Coronary artery (tissue), 2 donors: ENCODE measurements at regions not wholly inside any gene's neighbourhood (a gene's known extent, or its start where the extent isn't known, plus 50 kb on each side); places are given as distances from the start of the nearest gene placed in this dataset.

Experiments used
- DNase-seq: peaks from one replicate; pipeline ENCODE4 v3.0.0-alpha.2; 2017; ENCODE audit warnings: low spot score
- H3K27ac ChIP-seq, 2 donors: fragments of 200-600 bp; sonication (generic); one replicate each; pipeline ENCODE4 v1.5.1; 2016 to 2019
- H3K4me3 ChIP-seq: fragments of 200-600 bp; sonication (generic); 2 replicates; pipeline ENCODE4 v1.5.1; 2016; ENCODE audit warnings: mild to moderate bottlenecking, moderate library complexity
- CTCF ChIP-seq: fragments of 200-600 bp; sonication (generic); IDR thresholded peaks from one replicate; pipeline ENCODE4 v1.5.1; 2019; ENCODE audit warnings: antibody characterized with exemption

GRCh38 chr1:98177751-98178150 lies 256.9 kb upstream of the DPYD start:
- H3K27ac ChIP-seq = no peak overlapping the region
- DNase-seq = no peak
- no peak overlapping the region for H3K4me3 ChIP-seq
- TF ChIP-seq CTCF = no peak

- DNase-seq = no peak
- no peak overlapping the region for H3K4me3 ChIP-seq
- no peak for TF ChIP-seq CTCF
- H3K27ac ChIP-seq = no peak overlapping the region
These were observed 256.1 kb upstream of the DPYD start for GRCh38 chr1:98176936-98177335.

DNA sequence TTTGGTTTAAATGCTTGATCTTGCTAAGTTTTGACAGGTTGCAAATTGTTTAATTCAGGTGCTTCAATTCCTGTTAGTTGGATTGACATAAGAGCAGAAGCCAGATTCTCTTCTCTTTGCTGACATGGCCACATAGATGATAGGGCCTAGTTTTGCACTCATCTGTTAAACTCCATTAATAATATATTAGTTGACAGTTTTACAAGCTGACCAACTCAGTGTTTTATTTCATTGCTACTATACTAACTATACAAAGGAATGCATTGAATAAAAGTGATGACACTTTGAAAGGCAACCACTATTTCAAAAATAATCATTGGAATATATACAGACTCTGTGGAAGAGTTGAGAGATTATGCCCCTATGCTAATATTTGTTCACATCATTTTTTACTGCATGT lies 255.6 kb upstream of the DPYD start:
- Histone ChIP-seq H3K27ac (no peak overlapping the region), H3K4me3 (no peak overlapping the region)
- no peak for TF ChIP-seq CTCF
- DNase-seq = no peak

DNA sequence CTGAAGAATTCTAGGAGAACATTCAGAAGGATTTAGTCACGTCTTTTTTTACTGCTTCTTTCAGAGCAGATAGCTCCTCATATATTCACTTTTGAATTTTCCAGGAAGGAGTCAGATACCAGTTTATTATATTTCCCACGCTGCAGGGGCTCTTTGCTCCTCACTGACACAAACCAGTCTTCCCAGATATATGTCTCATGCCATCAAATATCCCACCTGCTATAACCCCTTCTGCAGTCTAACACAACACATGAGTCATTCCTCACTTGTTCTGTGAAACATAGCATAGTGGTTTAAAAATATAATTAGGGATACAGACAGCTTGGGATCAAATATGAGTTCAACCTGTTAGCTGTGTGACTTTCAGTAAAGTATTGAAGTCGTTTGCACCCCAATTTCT lies 251.7 kb upstream of the DPYD start:
- TF ChIP-seq CTCF = no peak
- H3K27ac ChIP-seq = no peak overlapping the region
- H3K4me3 ChIP-seq = no peak overlapping the region
- DNase-seq = no peak

DNA sequence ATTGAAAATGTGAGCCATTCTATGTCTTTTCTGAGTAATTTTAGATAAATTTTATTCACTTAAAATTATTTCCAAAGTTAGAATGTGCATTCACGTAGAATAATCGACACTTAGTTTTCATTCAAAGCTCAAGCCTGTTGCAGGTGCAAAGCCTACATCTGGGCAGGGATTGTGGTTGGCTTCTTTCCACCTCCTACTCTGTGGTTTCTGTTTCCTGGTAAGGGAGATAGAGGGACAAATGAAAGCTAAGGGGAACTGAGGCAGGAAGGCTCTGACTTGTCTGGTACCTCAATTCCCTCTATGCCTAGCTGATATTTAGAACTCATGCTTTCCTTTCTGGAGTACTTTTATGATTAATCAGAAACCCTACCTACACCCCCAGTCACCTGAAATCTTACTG lies 251.2 kb upstream of the DPYD start:
- TF ChIP-seq CTCF = no peak
- Histone ChIP-seq H3K27ac (no peak overlapping the region), H3K4me3 (no peak overlapping the region)
- DNase-seq = no peak

- H3K27ac ChIP-seq = no peak overlapping the region
- no peak for DNase-seq
- TF ChIP-seq CTCF = no peak
- no peak overlapping the region for H3K4me3 ChIP-seq
These were observed 243.7 kb upstream of the DPYD start for GRCh38 chr1:98164509-98164908.

DNA sequence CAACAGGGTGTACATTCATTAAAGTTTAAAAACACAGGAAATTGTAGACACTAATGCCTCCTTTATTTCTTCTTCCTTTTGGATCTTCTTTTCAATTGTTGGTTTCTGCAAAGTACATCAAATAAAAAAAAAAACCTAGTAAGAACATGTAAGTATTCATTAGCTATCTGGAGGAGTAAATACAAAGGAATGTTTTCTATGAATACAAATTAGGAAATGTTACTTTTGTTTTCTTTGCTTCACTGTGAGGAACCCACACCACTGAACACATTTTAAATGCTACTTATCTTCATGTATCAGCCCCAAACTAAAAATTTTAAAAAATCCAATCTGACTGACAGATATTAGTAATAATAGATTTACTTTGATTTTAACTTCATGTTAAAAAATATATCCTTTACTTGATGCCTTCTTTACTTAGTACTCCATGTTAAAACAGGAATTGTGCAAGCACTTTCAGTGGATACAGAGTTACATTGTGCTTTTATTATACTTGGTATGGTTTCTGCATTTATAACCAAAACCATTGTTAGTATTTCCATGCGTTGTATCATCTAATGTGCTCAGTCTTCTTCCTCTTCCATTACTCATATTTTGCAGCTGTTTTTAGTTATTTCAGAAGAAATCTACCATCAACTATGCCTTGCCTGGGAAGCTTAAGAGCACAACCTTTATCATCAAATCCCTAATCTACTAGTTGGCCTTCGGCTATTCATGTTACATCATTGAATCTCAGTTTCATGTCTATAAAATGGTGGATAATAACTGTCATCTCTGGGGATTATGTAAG lies 236.9 kb upstream of the DPYD start:
- H3K27ac ChIP-seq = no peak overlapping the region
- no peak for TF ChIP-seq CTCF
- no peak overlapping the region for H3K4me3 ChIP-seq
- DNase-seq = no peak
